Endothelial cell (in vitro differentiated cells): ENCODE measurements at regions not wholly inside any gene's neighbourhood (a gene's known extent, or its start where the extent isn't known, plus 50 kb on each side); places are given as distances from the start of the nearest gene placed in this dataset.
"Not testable (repeated sequence)": the region's sequence is repeated elsewhere in the genome, so short reads cannot be mapped to it uniquely, and the experiment has no call there.

Source experiments
- DNase-seq: peaks from one replicate; pipeline ENCODE4 v3.0.0; 2021; ENCODE audit warnings: low spot score
- H3K27ac Mint-ChIP-seq: one replicate; pipeline ENCODE4 v1.8.0; 2021; ENCODE audit warnings: mixed read lengths, inconsistent platforms; ENCODE audit not compliant: unreplicated experiment
- H3K27me3 Mint-ChIP-seq: one replicate; pipeline ENCODE4 v1.8.0; 2021; ENCODE audit warnings: mild to moderate bottlenecking, moderate library complexity, mixed read lengths, inconsistent platforms; ENCODE audit not compliant: unreplicated experiment
- H3K36me3 Mint-ChIP-seq: one replicate; pipeline ENCODE4 v1.8.0; 2021; ENCODE audit warnings: mild to moderate bottlenecking, low read depth, mixed read lengths, inconsistent platforms; ENCODE audit not compliant: unreplicated experiment
- H3K4me1 Mint-ChIP-seq: one replicate; pipeline ENCODE4 v1.8.0; 2021; ENCODE audit warnings: mild to moderate bottlenecking, mixed read lengths, inconsistent platforms; ENCODE audit not compliant: unreplicated experiment
- H3K4me3 Mint-ChIP-seq: one replicate; pipeline ENCODE4 v1.8.0; 2021; ENCODE audit warnings: mild to moderate bottlenecking, mixed read lengths, inconsistent platforms; ENCODE audit not compliant: unreplicated experiment
- H3K9me3 Mint-ChIP-seq: one replicate; pipeline ENCODE4 v1.8.0; 2021; ENCODE audit warnings: mixed read lengths, inconsistent platforms; ENCODE audit not compliant: unreplicated experiment
- TF ChIP-seq, protein P1 (sequence below): fragments of 200-600 bp; sonication (generic); IDR thresholded peaks from one replicate; pipeline ENCODE4 v1.5.0; 2021; ENCODE audit warnings: antibody characterized with exemption; ENCODE audit not compliant: unreplicated experiment

- Mint-ChIP-seq H3K27me3 (no peaks in the 10 kb centered on the region), H3K4me3 (no peak overlapping the region), H3K36me3 (no peaks in the 10 kb centered on the region), H3K27ac (no peak overlapping the region), H3K9me3 (no peaks in the 10 kb centered on the region), H3K4me1 (no peaks in the 10 kb centered on the region)
- TF ChIP-seq, protein P1, sequence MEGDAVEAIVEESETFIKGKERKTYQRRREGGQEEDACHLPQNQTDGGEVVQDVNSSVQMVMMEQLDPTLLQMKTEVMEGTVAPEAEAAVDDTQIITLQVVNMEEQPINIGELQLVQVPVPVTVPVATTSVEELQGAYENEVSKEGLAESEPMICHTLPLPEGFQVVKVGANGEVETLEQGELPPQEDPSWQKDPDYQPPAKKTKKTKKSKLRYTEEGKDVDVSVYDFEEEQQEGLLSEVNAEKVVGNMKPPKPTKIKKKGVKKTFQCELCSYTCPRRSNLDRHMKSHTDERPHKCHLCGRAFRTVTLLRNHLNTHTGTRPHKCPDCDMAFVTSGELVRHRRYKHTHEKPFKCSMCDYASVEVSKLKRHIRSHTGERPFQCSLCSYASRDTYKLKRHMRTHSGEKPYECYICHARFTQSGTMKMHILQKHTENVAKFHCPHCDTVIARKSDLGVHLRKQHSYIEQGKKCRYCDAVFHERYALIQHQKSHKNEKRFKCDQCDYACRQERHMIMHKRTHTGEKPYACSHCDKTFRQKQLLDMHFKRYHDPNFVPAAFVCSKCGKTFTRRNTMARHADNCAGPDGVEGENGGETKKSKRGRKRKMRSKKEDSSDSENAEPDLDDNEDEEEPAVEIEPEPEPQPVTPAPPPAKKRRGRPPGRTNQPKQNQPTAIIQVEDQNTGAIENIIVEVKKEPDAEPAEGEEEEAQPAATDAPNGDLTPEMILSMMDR = no peak
- DNase-seq = no peak
Measured at GRCh38 chr4:187000281-187000680, 276.6 kb upstream of the FAT1 start.

GRCh38 chr4:187002133-187002532, 278.5 kb upstream of the FAT1 start:
- DNase-seq, H3K27ac Mint-ChIP-seq: not testable (repeated sequence)

GRCh38 chr4:187004628-187005027, 281.0 kb upstream of the FAT1 start:
- Mint-ChIP-seq H3K4me3 (no peak overlapping the region), H3K27ac (no peak overlapping the region), H3K36me3 (no peaks in the 10 kb centered on the region), H3K27me3 (no peaks in the 10 kb centered on the region), H3K4me1 (no peaks in the 10 kb centered on the region), H3K9me3 (no peaks in the 10 kb centered on the region)
- DNase-seq = no peak
- TF ChIP-seq, protein P1 = no peak

More at GRCh38 chr4:187002133-187002532, 278.5 kb upstream of the FAT1 start:
- H3K27me3 Mint-ChIP-seq, H3K9me3 Mint-ChIP-seq, H3K4me3 Mint-ChIP-seq, H3K4me1 Mint-ChIP-seq, H3K36me3 Mint-ChIP-seq: not testable (repeated sequence)

GRCh38 chr4:187006189-187006618, 282.5 kb upstream of the FAT1 start:
- TF ChIP-seq, protein P1 = no peak
- H3K4me3 Mint-ChIP-seq = no peak overlapping the region
- no peaks in the 10 kb centered on the region for H3K36me3 Mint-ChIP-seq
- no peaks in the 10 kb centered on the region for H3K27me3 Mint-ChIP-seq
- H3K27ac Mint-ChIP-seq = no peak overlapping the region
- no peaks in the 10 kb centered on the region for H3K4me1 Mint-ChIP-seq
- H3K9me3 Mint-ChIP-seq = no peaks in the 10 kb centered on the region
- no peak for DNase-seq

GRCh38 chr4:187010052-187010451, 286.4 kb upstream of the FAT1 start:
- no peak overlapping the region for H3K27ac Mint-ChIP-seq
- no peak for DNase-seq
- H3K4me1 Mint-ChIP-seq = peaks cover 5% of the 10 kb centered on the region
- no peaks in the 10 kb centered on the region for H3K27me3 Mint-ChIP-seq
- H3K36me3 Mint-ChIP-seq = no peaks in the 10 kb centered on the region
- no peaks in the 10 kb centered on the region for H3K9me3 Mint-ChIP-seq
- H3K4me3 Mint-ChIP-seq = no peak overlapping the region
- TF ChIP-seq, protein P1 = no peak

DNA sequence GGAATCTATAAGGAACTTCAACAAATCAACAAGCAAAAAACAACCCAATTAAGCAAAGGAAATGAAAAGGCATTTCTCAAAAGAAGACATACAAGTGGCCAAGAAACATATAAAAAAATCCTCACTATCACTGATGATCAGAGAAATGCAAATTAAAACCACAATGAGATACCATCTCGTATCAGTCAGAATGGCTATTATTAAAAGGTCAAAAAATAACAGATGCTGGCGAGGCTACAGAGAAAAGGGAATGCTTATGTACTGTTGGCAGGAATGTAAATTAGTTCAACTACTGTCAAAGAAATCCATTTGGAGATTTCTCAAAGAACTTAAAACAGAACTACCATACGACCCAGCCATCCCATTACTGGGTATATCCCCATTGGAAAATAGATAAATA, 292.4 kb upstream of the FAT1 start:
- no peaks in the 10 kb centered on the region for H3K36me3 Mint-ChIP-seq
- no peaks in the 10 kb centered on the region for H3K27me3 Mint-ChIP-seq
- H3K4me3 Mint-ChIP-seq = no peak overlapping the region
- H3K4me1 Mint-ChIP-seq = peaks cover 16% of the 10 kb centered on the region
- DNase-seq = no peak
- H3K27ac Mint-ChIP-seq = no peak overlapping the region
- TF ChIP-seq, protein P1 = no peak
- H3K9me3 Mint-ChIP-seq = no peaks in the 10 kb centered on the region
